Breast epithelium (tissue), 3 donors: ENCODE measurements at regions not wholly inside any gene's neighbourhood (a gene's known extent, or its start where the extent isn't known, plus 50 kb on each side); places are given as distances from the start of the nearest gene placed in this dataset.

Source experiments
- CTCF ChIP-seq, 3 donors: fragments of 450-650 bp; IDR thresholded peaks; one replicate each; pipeline ENCODE4 v1.5.1; 2016 to 2017; ENCODE audit warnings: antibody characterized with exemption in 3 of 3, mild to moderate bottlenecking in 3 of 3, moderate library complexity in 3 of 3
- POLR2AphosphoS5 ChIP-seq, 3 donors: sonication (generic); formaldehyde crosslinking; IDR thresholded peaks; one replicate each; pipeline ENCODE4 v1.6.1; 2017; ENCODE audit warnings: antibody characterized with exemption in 3 of 3

GRCh38 chr5:105816961-105817360, 1853.8 kb downstream of the EFNA5 start:
- TF ChIP-seq CTCF (IDR thresholded peaks at IDR 0.05) (no peak), POLR2AphosphoS5 (IDR thresholded peaks at IDR 0.05) (no peak)
